Peyer's patch (tissue), 4 donors: ENCODE measurements at regions not wholly inside any gene's neighbourhood (a gene's known extent, or its start where the extent isn't known, plus 50 kb on each side); places are given as distances from the start of the nearest gene placed in this dataset.

Experiments
- DNase-seq, 3 donors: peaks; one replicate each; pipeline ENCODE4 v3.0.0-alpha.2; 2017 to 2019
- H3K27ac ChIP-seq, 4 donors: fragments of 200-600 bp; sonication (generic); one replicate each; pipeline ENCODE4 v1.5.1; 2016 to 2019
- H3K27me3 ChIP-seq, 2 donors: fragments of 200-600 bp; sonication (generic); one replicate each; pipeline ENCODE4 v1.5.1; 2019
- H3K36me3 ChIP-seq, 3 donors: fragments of 200-600 bp; sonication (generic); one replicate each; pipeline ENCODE4 v1.5.1; 2016 to 2019
- H3K4me1 ChIP-seq, 4 donors: fragments of 200-600 bp; sonication (generic); one replicate each; pipeline ENCODE4 v1.5.1; 2016 to 2019
- H3K4me3 ChIP-seq, 4 donors: fragments of 200-600 bp; sonication (generic); 1 replicate in 3 of 4; 2 replicates in 1 of 4; pipeline ENCODE4 v1.5.1; 2016 to 2019; ENCODE audit warnings: mild to moderate bottlenecking in 1 of 4
- H3K9me3 ChIP-seq, 4 donors: fragments of 200-600 bp; sonication (generic); one replicate each; pipeline ENCODE4 v1.5.1; 2016 to 2019; ENCODE audit warnings: mild to moderate bottlenecking in 1 of 4
- CTCF ChIP-seq, 6 experiments: fragments of 450-650 bp in 4 of 6; fragments of 200-600 bp in 2 of 6; sonication (generic) in 1 of 6; IDR thresholded peaks; one replicate each; pipeline ENCODE4 v1.5.1; 2017 to 2019; ENCODE audit warnings: antibody characterized with exemption in 6 of 6, mild to moderate bottlenecking in 3 of 6, moderate library complexity in 1 of 6
- POLR2A ChIP-seq, 2 donors: fragments of 450-650 bp; IDR thresholded peaks; one replicate each; pipeline ENCODE4 v1.5.1; 2017; ENCODE audit warnings: antibody characterized with exemption in 2 of 2, mild to moderate bottlenecking in 2 of 2, moderate library complexity in 2 of 2

GRCh38 chr6:23222724-23223123, 653.4 kb downstream of the HDGFL1 start:
- TF ChIP-seq CTCF (IDR thresholded peaks at IDR 0.05) (no peak), POLR2A (IDR thresholded peaks at IDR 0.05) (no peak)
- no peak for DNase-seq
- Histone ChIP-seq H3K4me3 (no peak overlapping the region), H3K4me1 (no peaks in the 10 kb centered on the region), H3K27ac (no peak overlapping the region), H3K36me3 (no peaks in the 10 kb centered on the region), H3K9me3 (no peaks in the 10 kb centered on the region), H3K27me3 (no peaks in the 10 kb centered on the region)

GRCh38 chr6:23224540-23224939, 655.2 kb downstream of the HDGFL1 start:
- no peak for TF ChIP-seq CTCF (IDR thresholded peaks at IDR 0.05)
- no peak for TF ChIP-seq POLR2A (IDR thresholded peaks at IDR 0.05)
- Histone ChIP-seq H3K27me3 (no peaks in the 10 kb centered on the region), H3K4me1 (no peaks in the 10 kb centered on the region), H3K36me3 (no peaks in the 10 kb centered on the region), H3K4me3 (no peak overlapping the region), H3K27ac (no peak overlapping the region), H3K9me3 (no peaks in the 10 kb centered on the region)
- DNase-seq, result no peak

DNA sequence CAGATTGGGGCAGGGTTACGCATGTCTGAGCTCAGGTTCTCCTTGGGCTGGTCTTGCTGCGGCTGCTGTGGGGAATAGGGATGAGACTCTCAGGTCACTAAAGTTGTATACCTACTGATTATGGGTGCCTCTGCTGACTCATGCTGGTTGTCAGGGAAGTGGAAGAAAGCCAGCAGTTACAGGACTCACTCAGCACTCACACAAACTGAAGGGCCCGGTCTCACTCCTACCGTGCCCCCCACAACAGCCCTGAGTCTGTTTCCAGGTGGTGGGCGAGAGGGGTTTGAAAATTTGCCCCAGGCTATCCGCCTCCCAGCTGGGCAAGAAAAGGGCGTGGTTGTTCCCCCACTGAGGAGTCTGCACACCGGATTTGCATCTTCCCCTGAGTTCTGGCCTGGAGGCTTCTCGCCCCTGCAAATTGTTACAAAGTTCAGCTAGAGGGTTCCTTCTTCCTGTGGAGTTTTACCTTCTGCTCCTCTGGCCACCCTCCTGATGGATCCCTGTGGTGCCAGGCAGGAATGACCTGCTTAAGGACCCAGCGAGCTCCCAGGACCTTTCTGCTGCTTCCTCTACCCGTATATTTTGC, 659.2 kb downstream of the HDGFL1 start:
- Histone ChIP-seq H3K27me3 (no peaks in the 10 kb centered on the region), H3K27ac (no peak overlapping the region), H3K4me1 (no peaks in the 10 kb centered on the region), H3K9me3 (no peaks in the 10 kb centered on the region), H3K36me3 (no peaks in the 10 kb centered on the region), H3K4me3 (no peak overlapping the region)
- TF ChIP-seq POLR2A (IDR thresholded peaks at IDR 0.05) (no peak), CTCF (IDR thresholded peaks at IDR 0.05) (no peak)
- no peak for DNase-seq

DNA sequence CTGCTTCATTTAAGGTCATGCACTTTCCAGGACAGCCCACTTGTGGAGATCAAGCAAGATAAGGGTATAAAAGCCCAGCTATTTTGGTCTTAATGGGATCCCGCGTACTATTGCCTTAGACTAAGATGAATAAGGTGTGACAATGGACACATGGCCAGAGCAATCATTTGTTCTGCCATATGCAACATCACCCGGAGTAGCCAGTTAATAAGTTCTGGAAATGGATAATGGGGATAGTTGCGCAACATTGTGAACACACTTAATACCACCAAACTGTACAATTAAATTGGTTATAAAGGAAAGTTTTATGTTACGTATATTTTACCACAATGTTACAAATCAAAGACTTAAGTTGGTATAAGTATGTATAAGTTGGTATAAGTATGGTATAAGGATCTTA, 674.5 kb downstream of the HDGFL1 start:
- H3K9me3 ChIP-seq, result no peaks in the 10 kb centered on the region
- H3K36me3 ChIP-seq, result no peaks in the 10 kb centered on the region
- H3K4me1 ChIP-seq, result no peaks in the 10 kb centered on the region
- no peak for DNase-seq
- H3K4me3 ChIP-seq, result no peak overlapping the region
- H3K27me3 ChIP-seq, result no peaks in the 10 kb centered on the region
- H3K27ac ChIP-seq, result no peak overlapping the region
- TF ChIP-seq CTCF (IDR thresholded peaks at IDR 0.05), result no peak
- TF ChIP-seq POLR2A (IDR thresholded peaks at IDR 0.05), result no peak

DNA sequence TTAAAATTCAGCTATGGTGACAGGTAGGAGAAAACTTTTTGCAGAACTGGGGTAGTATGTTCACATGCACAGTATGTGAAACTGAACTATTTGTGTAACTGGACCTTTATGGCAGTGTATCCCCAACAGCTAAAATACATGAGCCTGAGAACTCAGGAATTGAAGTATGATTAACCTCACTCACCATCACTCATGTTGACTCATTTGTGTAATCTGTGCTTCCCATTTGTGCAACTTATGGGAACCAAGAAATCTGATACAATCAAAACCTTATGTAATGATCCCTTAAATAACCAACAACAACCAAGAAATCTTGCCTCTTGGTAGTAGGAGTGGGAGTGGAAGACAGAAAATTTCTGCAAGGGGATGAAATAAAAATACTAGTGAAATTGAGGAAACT, 674.9 kb downstream of the HDGFL1 start:
- H3K27me3 ChIP-seq, result no peaks in the 10 kb centered on the region
- DNase-seq, result no peak
- TF ChIP-seq POLR2A (IDR thresholded peaks at IDR 0.05) (no peak), CTCF (IDR thresholded peaks at IDR 0.05) (no peak)
- H3K36me3 ChIP-seq, result no peaks in the 10 kb centered on the region
- H3K4me3 ChIP-seq, result no peak overlapping the region
- no peak overlapping the region for H3K27ac ChIP-seq
- no peaks in the 10 kb centered on the region for H3K9me3 ChIP-seq
- no peaks in the 10 kb centered on the region for H3K4me1 ChIP-seq

DNA sequence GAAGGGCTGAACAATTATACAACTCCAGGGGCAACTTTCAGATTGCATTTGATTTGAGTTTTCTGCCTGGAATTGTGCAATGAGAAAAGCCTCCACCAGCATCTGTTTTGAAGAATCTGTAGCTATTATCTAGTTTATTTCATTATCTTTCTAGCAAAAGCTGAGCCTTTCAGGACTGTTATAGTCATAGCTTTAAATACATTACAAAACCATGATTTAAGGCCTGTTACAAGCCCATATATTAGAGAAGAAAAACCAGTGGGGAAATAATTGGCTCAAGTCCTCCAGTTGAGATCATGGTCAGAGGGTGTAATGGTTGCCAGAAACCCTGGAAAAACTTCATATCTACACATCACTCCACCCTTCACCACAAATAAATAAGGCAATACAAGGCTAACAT, 676.2 kb downstream of the HDGFL1 start:
- TF ChIP-seq CTCF (IDR thresholded peaks at IDR 0.05) (no peak), POLR2A (IDR thresholded peaks at IDR 0.05) (no peak)
- Histone ChIP-seq H3K4me1 (no peaks in the 10 kb centered on the region), H3K9me3 (no peaks in the 10 kb centered on the region), H3K27ac (no peak overlapping the region), H3K4me3 (no peak overlapping the region), H3K36me3 (no peaks in the 10 kb centered on the region), H3K27me3 (no peaks in the 10 kb centered on the region)
- DNase-seq, result no peak
